Natural killer cell (primary cell): ENCODE measurements at regions not wholly inside any gene's neighbourhood (a gene's known extent, or its start where the extent isn't known, plus 50 kb on each side); places are given as distances from the start of the nearest gene placed in this dataset.

Source experiments
- ATAC-seq, 3 donors: fragments of 150-1000 bp in 2 of 3; fragments of 200-7000 bp in 1 of 3; cut with Tn5 transposase; 1 replicate in 1 of 3; 2 replicates in 2 of 3; pipeline ENCODE4 v1.10.0; 2021; ENCODE audit warnings: mild to moderate bottlenecking in 2 of 3, moderate library complexity in 2 of 3
- DNase-seq, 2 donors: peaks; one replicate each; pipeline versions ENCODE4 v3.0.0 to v3.0.0-alpha.2; 2013 to 2021; ENCODE audit warnings: mixed read lengths in 1 of 2
- H3K27ac ChIP-seq: one replicate; pipeline ENCODE4 v1.5.1; 2013; ENCODE audit warnings: mild to moderate bottlenecking, low read length
- H3K27me3 ChIP-seq: one replicate; pipeline ENCODE4 v1.6.1; 2013; ENCODE audit warnings: low read length; ENCODE audit not compliant: control insufficient read depth, insufficient read depth
- H3K36me3 ChIP-seq: one replicate; pipeline ENCODE4 v1.6.1; 2013; ENCODE audit warnings: low read length; ENCODE audit not compliant: control insufficient read depth, insufficient read depth
- H3K4me1 ChIP-seq: one replicate; pipeline ENCODE4 v1.6.1; 2013; ENCODE audit warnings: low read length; ENCODE audit not compliant: control insufficient read depth, insufficient read depth
- H3K4me3 ChIP-seq: one replicate; pipeline ENCODE4 v1.5.1; 2013; ENCODE audit warnings: low read length
- H3K9me3 ChIP-seq: one replicate; pipeline ENCODE4 v1.6.1; 2013; ENCODE audit warnings: low read length; ENCODE audit not compliant: control insufficient read depth, insufficient read depth
- H3K27ac Mint-ChIP-seq, 2 donors: one replicate each; pipeline ENCODE4 v1.8.0; 2022; ENCODE audit warnings: mild to moderate bottlenecking in 2 of 2, mixed read lengths in 2 of 2, moderate library complexity in 1 of 2
- H3K27me3 Mint-ChIP-seq, 2 donors: one replicate each; pipeline ENCODE4 v1.8.0; 2022; ENCODE audit warnings: low read depth in 2 of 2, mixed read lengths in 2 of 2
- H3K36me3 Mint-ChIP-seq: one replicate; pipeline ENCODE4 v1.8.0; 2022; ENCODE audit warnings: mixed read lengths
- H3K4me1 Mint-ChIP-seq, 2 donors: one replicate each; pipeline ENCODE4 v1.8.0; 2022; ENCODE audit warnings: mixed read lengths in 2 of 2
- H3K4me3 Mint-ChIP-seq: one replicate; pipeline ENCODE4 v1.8.0; 2022; ENCODE audit warnings: mild to moderate bottlenecking, moderate library complexity, mixed read lengths
- H3K9me3 Mint-ChIP-seq, 2 donors: one replicate each; pipeline ENCODE4 v1.8.0; 2022; ENCODE audit warnings: mixed read lengths in 2 of 2
- WGBS: methylation state at CpG from one replicate; pipeline ENCODE4 v1.1.7; 2013; ENCODE audit warnings: missing lambda C conversion rate; ENCODE audit not compliant: insufficient coverage; 5-methylcytosine and 5-hydroxymethylcytosine counted together
- intact Hi-C: fragments of 100-400 bp; cut with micrococcal nuclease; formaldehyde crosslinking; loops from one replicate; pipeline ENCODE4 v1.14.2; 2022
- TF ChIP-seq, protein P1 (sequence below): fragments of 200-600 bp; IDR thresholded peaks from one replicate; pipeline ENCODE4 v1.8.0; 2022; ENCODE audit warnings: antibody characterized with exemption

DNA sequence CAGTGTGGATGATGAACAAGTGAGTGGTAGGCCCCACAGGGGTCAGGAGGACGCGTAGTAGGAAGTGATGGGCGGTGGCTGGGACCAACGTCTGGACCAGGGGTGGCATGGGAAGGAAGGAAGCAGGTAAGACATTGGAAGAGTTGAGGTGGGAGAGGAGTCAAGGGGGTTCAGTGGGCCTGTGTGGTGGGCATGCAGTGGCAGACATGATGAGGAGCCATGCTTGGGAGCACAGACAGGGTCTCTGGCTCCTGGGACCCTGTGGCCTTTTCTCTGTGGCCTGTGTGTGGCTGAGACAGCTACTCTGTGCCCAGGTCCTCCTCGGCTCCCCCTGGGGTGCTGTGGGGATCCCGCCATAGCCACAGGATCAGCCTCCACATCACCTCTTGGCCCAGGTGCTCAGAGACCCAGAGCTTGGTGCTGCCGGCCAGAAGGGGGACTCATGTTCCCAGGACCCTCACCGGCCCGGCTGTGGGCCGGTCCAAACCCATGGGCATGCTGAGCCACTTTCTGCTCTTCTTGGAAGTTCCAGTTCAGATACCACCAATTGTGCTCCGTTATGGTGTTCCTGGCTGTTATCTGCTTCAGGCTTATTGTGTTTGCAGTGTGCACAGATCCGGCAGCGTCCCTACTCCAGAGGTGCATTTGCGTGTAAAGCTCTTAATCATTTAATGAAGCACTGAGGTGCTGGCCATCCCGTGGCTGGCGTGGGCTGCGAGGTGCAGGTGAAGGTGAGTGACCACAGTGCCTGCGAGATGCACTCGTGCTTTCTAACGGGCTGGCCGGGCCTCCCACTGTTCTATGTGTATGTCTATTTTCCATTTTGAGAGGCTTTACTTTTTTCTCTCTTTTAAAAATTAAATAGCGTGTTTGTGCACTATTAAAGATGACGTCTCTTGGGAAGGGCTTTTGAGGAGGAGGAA lies 147.9 kb downstream of the TEX29 start:
- no peaks in the 10 kb centered on the region for H3K4me1 Mint-ChIP-seq
- H3K36me3 Mint-ChIP-seq: no peaks in the 10 kb centered on the region
- H3K9me3 ChIP-seq: no peaks in the 10 kb centered on the region
- TF ChIP-seq, protein P1, sequence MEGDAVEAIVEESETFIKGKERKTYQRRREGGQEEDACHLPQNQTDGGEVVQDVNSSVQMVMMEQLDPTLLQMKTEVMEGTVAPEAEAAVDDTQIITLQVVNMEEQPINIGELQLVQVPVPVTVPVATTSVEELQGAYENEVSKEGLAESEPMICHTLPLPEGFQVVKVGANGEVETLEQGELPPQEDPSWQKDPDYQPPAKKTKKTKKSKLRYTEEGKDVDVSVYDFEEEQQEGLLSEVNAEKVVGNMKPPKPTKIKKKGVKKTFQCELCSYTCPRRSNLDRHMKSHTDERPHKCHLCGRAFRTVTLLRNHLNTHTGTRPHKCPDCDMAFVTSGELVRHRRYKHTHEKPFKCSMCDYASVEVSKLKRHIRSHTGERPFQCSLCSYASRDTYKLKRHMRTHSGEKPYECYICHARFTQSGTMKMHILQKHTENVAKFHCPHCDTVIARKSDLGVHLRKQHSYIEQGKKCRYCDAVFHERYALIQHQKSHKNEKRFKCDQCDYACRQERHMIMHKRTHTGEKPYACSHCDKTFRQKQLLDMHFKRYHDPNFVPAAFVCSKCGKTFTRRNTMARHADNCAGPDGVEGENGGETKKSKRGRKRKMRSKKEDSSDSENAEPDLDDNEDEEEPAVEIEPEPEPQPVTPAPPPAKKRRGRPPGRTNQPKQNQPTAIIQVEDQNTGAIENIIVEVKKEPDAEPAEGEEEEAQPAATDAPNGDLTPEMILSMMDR: no peak
- peaks cover 6 to 24% of the 10 kb centered on the region in 2 donors for H3K27me3 Mint-ChIP-seq
- H3K27ac ChIP-seq: no peak overlapping the region
- ATAC-seq: no peak
- H3K36me3 ChIP-seq: no peaks in the 10 kb centered on the region
- intact Hi-C loops: no loop called here
- DNase-seq: no peak
- H3K27me3 ChIP-seq: no peaks in the 10 kb centered on the region
- H3K4me1 ChIP-seq: no peaks in the 10 kb centered on the region
- H3K27ac Mint-ChIP-seq: no peak overlapping the region
- H3K9me3 Mint-ChIP-seq: no peaks in the 10 kb centered on the region
- H3K4me3 Mint-ChIP-seq: no peak overlapping the region
- WGBS: 85% methylated on average over 23 of the region's 23 CpGs
- H3K4me3 ChIP-seq: no peak overlapping the region

DNA sequence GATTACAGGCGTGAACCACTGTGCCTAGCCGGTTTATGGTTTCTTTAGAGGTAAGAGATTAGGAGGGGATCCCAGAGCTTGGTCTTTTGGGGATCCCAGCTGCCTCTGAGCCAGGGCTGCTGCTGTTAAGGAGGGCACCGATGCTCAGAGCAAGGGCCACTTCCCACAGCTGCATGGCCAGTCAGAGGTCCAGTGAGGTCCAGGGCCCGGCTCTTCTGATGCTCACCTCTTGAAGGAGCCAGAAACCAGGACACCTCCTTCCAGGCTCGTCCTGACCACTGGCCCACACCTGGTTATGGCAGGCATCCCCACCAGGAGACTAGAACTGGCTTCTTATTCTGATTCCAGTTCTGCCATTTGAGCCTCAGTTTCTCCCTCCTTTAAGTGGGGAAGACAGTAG lies 149.0 kb downstream of the TEX29 start:
- no peaks in the 10 kb centered on the region for H3K36me3 Mint-ChIP-seq
- no peaks in the 10 kb centered on the region for H3K36me3 ChIP-seq
- no peak overlapping the region for H3K4me3 Mint-ChIP-seq
- no peak overlapping the region for H3K27ac ChIP-seq
- 82% methylated on average over 5 of the region's 5 CpGs for WGBS
- ATAC-seq (no peak), DNase-seq (no peak)
- TF ChIP-seq, protein P1: no peak
- intact Hi-C loops: no loop called here
- H3K4me1 ChIP-seq: no peaks in the 10 kb centered on the region
- H3K27me3 Mint-ChIP-seq: peaks cover 6 to 24% of the 10 kb centered on the region in 2 donors
- no peaks in the 10 kb centered on the region for H3K4me1 Mint-ChIP-seq
- no peak overlapping the region for H3K27ac Mint-ChIP-seq
- H3K27me3 ChIP-seq: no peaks in the 10 kb centered on the region
- H3K9me3 Mint-ChIP-seq: no peaks in the 10 kb centered on the region
- H3K9me3 ChIP-seq: no peaks in the 10 kb centered on the region
- no peak overlapping the region for H3K4me3 ChIP-seq

DNA sequence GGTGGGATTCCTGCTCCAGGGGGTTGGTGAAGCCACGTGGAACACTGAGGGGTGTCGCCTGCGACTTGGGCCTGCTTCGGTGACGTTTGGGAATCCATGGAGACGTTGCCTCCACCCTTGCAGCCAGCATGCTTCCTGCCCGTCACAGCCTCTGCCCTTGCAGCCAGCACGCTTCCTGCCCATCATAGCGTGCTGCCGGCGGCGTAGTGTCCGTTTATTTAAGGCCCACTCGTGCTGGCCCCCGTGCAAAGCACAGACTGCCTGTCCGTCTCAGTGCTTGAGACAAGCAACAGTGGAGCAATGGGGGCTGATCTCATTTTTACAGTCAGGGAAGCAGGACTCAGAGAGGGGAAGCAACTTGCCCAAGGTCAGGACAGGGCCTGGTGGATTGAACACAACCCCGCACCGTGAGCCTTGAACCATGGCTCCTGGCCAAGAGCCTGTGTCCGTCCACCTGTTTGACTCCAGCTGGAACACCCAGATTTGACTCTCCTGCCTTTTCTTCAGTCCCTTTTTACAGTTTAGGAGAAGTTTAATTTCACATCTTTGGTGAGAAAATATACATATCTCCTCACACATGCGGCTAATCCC lies 149.6 kb downstream of the TEX29 start:
- Histone ChIP-seq H3K9me3 (no peaks in the 10 kb centered on the region), H3K36me3 (no peaks in the 10 kb centered on the region), H3K27ac (no peak overlapping the region), H3K4me1 (no peaks in the 10 kb centered on the region), H3K4me3 (no peak overlapping the region), H3K27me3 (no peaks in the 10 kb centered on the region)
- no peak overlapping the region for H3K4me3 Mint-ChIP-seq
- no peaks in the 10 kb centered on the region for H3K36me3 Mint-ChIP-seq
- DNase-seq (no peak), ATAC-seq (no peak)
- H3K4me1 Mint-ChIP-seq: no peaks in the 10 kb centered on the region
- H3K27me3 Mint-ChIP-seq: peaks cover 3 to 19% of the 10 kb centered on the region in 2 donors
- intact Hi-C loops: loop anchor here (10.0 kb wide), 1 partner anchor 975 kb away; no protein-coding TSS in a partner anchor
- WGBS: 80% methylated on average over 20 of the region's 20 CpGs
- H3K9me3 Mint-ChIP-seq: no peaks in the 10 kb centered on the region
- H3K27ac Mint-ChIP-seq: no peak overlapping the region
- TF ChIP-seq, protein P1: no peak
